ENCODE measurements at regions not wholly inside any gene's neighbourhood (a gene's known extent, or its start where the extent isn't known, plus 50 kb on each side); places are given as distances from the start of the nearest gene placed in this dataset.

GRCh38 chr3:101050046-101050445, 56.8 kb upstream of the ABI3BP start:
- DNase-seq (ENCODE audit: low spot score), result peak; percentile 3
- H3F3A ChIP-seq (ENCODE audit: low read depth), result no peaks in the 10 kb centered on the region
- Mint-ChIP-seq H3K4me3 (no peak overlapping the region), H3K4me1 (no peaks in the 10 kb centered on the region), H3K27ac (no peak overlapping the region), H3K9me3 (no peaks in the 10 kb centered on the region), H3K36me3 (no peaks in the 10 kb centered on the region), H3K27me3 (ENCODE audit: insufficient read depth, low read depth) (no peaks in the 10 kb centered on the region)
- H3K36me3 ChIP-seq, result no peaks in the 10 kb centered on the region
- no peak overlapping the region for H3K4me2 ChIP-seq
- no peaks in the 10 kb centered on the region for H3K9me3 ChIP-seq (ENCODE audit: low read depth)
- no peak overlapping the region for H3K27ac ChIP-seq
- no peaks in the 10 kb centered on the region for H3K27me3 ChIP-seq
- H3K9ac ChIP-seq, result no peak overlapping the region
- TF ChIP-seq, protein P1, sequence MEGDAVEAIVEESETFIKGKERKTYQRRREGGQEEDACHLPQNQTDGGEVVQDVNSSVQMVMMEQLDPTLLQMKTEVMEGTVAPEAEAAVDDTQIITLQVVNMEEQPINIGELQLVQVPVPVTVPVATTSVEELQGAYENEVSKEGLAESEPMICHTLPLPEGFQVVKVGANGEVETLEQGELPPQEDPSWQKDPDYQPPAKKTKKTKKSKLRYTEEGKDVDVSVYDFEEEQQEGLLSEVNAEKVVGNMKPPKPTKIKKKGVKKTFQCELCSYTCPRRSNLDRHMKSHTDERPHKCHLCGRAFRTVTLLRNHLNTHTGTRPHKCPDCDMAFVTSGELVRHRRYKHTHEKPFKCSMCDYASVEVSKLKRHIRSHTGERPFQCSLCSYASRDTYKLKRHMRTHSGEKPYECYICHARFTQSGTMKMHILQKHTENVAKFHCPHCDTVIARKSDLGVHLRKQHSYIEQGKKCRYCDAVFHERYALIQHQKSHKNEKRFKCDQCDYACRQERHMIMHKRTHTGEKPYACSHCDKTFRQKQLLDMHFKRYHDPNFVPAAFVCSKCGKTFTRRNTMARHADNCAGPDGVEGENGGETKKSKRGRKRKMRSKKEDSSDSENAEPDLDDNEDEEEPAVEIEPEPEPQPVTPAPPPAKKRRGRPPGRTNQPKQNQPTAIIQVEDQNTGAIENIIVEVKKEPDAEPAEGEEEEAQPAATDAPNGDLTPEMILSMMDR (IDR thresholded peaks at IDR 0.05), result no peak
- TF ChIP-seq EZH2phosphoT487 (IDR thresholded peaks at IDR 0.05), result no peak
- no peak overlapping the region for H2AFZ ChIP-seq (replicated peaks)
- H4K20me1 ChIP-seq (ENCODE audit: low read depth), result no peaks in the 10 kb centered on the region
- H3K4me1 ChIP-seq, result no peaks in the 10 kb centered on the region
- no peak overlapping the region for H3K4me3 ChIP-seq
- H3K79me2 ChIP-seq (ENCODE audit: low read depth), result no peaks in the 10 kb centered on the region

- Histone ChIP-seq H3K27ac (no peak overlapping the region), H3F3A (ENCODE audit: low read depth) (no peaks in the 10 kb centered on the region), H3K9ac (no peak overlapping the region), H2AFZ (replicated peaks) (no peak overlapping the region), H3K36me3 (no peaks in the 10 kb centered on the region), H3K79me2 (ENCODE audit: low read depth) (no peaks in the 10 kb centered on the region), H4K20me1 (ENCODE audit: low read depth) (no peaks in the 10 kb centered on the region), H3K27me3 (no peaks in the 10 kb centered on the region), H3K9me3 (ENCODE audit: low read depth) (no peaks in the 10 kb centered on the region), H3K4me2 (no peak overlapping the region), H3K4me3 (no peak overlapping the region), H3K4me1 (no peaks in the 10 kb centered on the region)
- H3K36me3 Mint-ChIP-seq, result no peaks in the 10 kb centered on the region
- H3K4me1 Mint-ChIP-seq, result no peaks in the 10 kb centered on the region
- TF ChIP-seq EZH2phosphoT487 (IDR thresholded peaks at IDR 0.05) (no peak), EZH2 (IDR thresholded peaks at IDR 0.05) (no peak)
- TF ChIP-seq, protein P1 (IDR thresholded peaks at IDR 0.05), result no peak
- H3K4me3 Mint-ChIP-seq, result no peak overlapping the region
- H3K27ac Mint-ChIP-seq, result no peak overlapping the region
- no peaks in the 10 kb centered on the region for H3K9me3 Mint-ChIP-seq
- no peaks in the 10 kb centered on the region for H3K27me3 Mint-ChIP-seq (ENCODE audit: insufficient read depth, low read depth)
- DNase-seq (ENCODE audit: low spot score), result no peak
Measured at GRCh38 chr3:101049532-101049931, 56.3 kb upstream of the ABI3BP start.

GRCh38 chr3:101043687-101044078, 50.5 kb upstream of the ABI3BP start:
- H3K36me3 Mint-ChIP-seq, result no peaks in the 10 kb centered on the region
- H3K4me3 Mint-ChIP-seq, result no peak overlapping the region
- Histone ChIP-seq H3K9me3 (ENCODE audit: low read depth) (no peaks in the 10 kb centered on the region), H4K20me1 (ENCODE audit: low read depth) (no peaks in the 10 kb centered on the region), H3K9ac (no peak overlapping the region), H3K27ac (no peak overlapping the region), H2AFZ (replicated peaks) (no peak overlapping the region), H3K4me3 (no peak overlapping the region), H3K79me2 (ENCODE audit: low read depth) (no peaks in the 10 kb centered on the region), H3K27me3 (no peaks in the 10 kb centered on the region), H3K4me2 (no peak overlapping the region), H3K36me3 (no peaks in the 10 kb centered on the region), H3F3A (ENCODE audit: low read depth) (no peaks in the 10 kb centered on the region), H3K4me1 (no peaks in the 10 kb centered on the region)
- no peak for DNase-seq (ENCODE audit: low spot score)
- peaks cover 2% of the 10 kb centered on the region for H3K4me1 Mint-ChIP-seq
- TF ChIP-seq, protein P1 (IDR thresholded peaks at IDR 0.05), result no peak
- TF ChIP-seq EZH2 (IDR thresholded peaks at IDR 0.05), result no peak
- no peak for TF ChIP-seq EZH2phosphoT487 (IDR thresholded peaks at IDR 0.05)
- peaks cover 2% of the 10 kb centered on the region for H3K27me3 Mint-ChIP-seq (ENCODE audit: insufficient read depth, low read depth)
- H3K9me3 Mint-ChIP-seq, result no peaks in the 10 kb centered on the region
- no peak overlapping the region for H3K27ac Mint-ChIP-seq

Measured in neural progenitor cell (in vitro differentiated cells).